Neuronal stem cell (in vitro differentiated cells): ENCODE measurements at regions not wholly inside any gene's neighbourhood (a gene's known extent, or its start where the extent isn't known, plus 50 kb on each side); places are given as distances from the start of the nearest gene placed in this dataset.

Experiments used
- DNase-seq: peaks from one replicate; pipeline ENCODE4 v3.0.0-alpha.2; 2013; ENCODE audit warnings: low spot score
- H2AFZ ChIP-seq: one replicate; pipeline ENCODE4 v1.6.1; 2013; ENCODE audit warnings: mild to moderate bottlenecking, low read length, inconsistent platforms
- H2AK5ac ChIP-seq: 2 replicates; pipeline ENCODE4 v1.6.1; 2013; ENCODE audit warnings: low read depth, mild to moderate bottlenecking, inconsistent platforms, low read length, moderate library complexity, mixed read lengths
- H2BK120ac ChIP-seq: 2 replicates; pipeline ENCODE4 v1.6.1; 2013; ENCODE audit warnings: low read depth, mild to moderate bottlenecking, inconsistent platforms, low read length, moderate library complexity, mixed read lengths
- H2BK12ac ChIP-seq: one replicate; pipeline ENCODE4 v1.6.1; 2013; ENCODE audit warnings: low read length, inconsistent platforms
- H2BK15ac ChIP-seq: 2 replicates; pipeline ENCODE4 v1.6.1; 2013; ENCODE audit warnings: mild to moderate bottlenecking, low read length, inconsistent platforms, mixed read lengths
- H2BK5ac ChIP-seq: one replicate; pipeline ENCODE4 v1.6.1; 2013; ENCODE audit warnings: inconsistent platforms, mild to moderate bottlenecking, low read length, moderate library complexity
- H3K14ac ChIP-seq: one replicate; pipeline ENCODE4 v1.6.1; 2013; ENCODE audit warnings: low read length, inconsistent platforms
- H3K18ac ChIP-seq: 2 replicates; pipeline ENCODE4 v1.6.1; 2013; ENCODE audit warnings: low read length, inconsistent platforms
- H3K23ac ChIP-seq: 2 replicates; pipeline ENCODE4 v1.6.1; 2013; ENCODE audit warnings: low read depth, mild to moderate bottlenecking, mixed read lengths, low read length, inconsistent platforms; ENCODE audit not compliant: poor library complexity
- H3K27ac ChIP-seq: replicated peaks from 3 replicates; pipeline ENCODE4 v1.5.1; 2013; ENCODE audit warnings: low read length, inconsistent platforms
- H3K27me3 ChIP-seq, 3 experiments: 2 replicates each; pipeline ENCODE4 v1.6.1; 2013; ENCODE audit warnings: low read length in 3 of 3, mild to moderate bottlenecking in 2 of 3, inconsistent platforms in 1 of 3, low read depth in 1 of 3, mixed read lengths in 1 of 3, moderate library complexity in 1 of 3; ENCODE audit not compliant: control insufficient read depth in 3 of 3, insufficient read depth in 3 of 3
- H3K36me3 ChIP-seq, 2 donors: replicated peaks in 1 of 2; 2 replicates each; pipeline ENCODE4 v1.6.1; 2013; ENCODE audit warnings: low read length in 2 of 2; ENCODE audit not compliant: control insufficient read depth in 2 of 2, insufficient read depth in 2 of 2
- H3K4ac ChIP-seq: 2 replicates; pipeline ENCODE4 v1.6.1; 2013; ENCODE audit warnings: inconsistent platforms, mild to moderate bottlenecking, low read length, moderate library complexity
- H3K4me1 ChIP-seq, 2 donors: 1 replicate in 1 of 2; 2 replicates in 1 of 2; pipeline ENCODE4 v1.6.1; 2013; ENCODE audit warnings: low read length in 2 of 2, low read depth in 1 of 2; ENCODE audit not compliant: control insufficient read depth in 2 of 2, insufficient read depth in 1 of 2
- H3K4me2 ChIP-seq: one replicate; pipeline ENCODE4 v1.6.1; 2013; ENCODE audit warnings: mild to moderate bottlenecking, low read length, inconsistent platforms; ENCODE audit not compliant: insufficient read depth, poor library complexity, severe bottlenecking
- H3K4me3 ChIP-seq, 2 donors: 2 replicates each; pipeline ENCODE4 v1.5.1; 2013; ENCODE audit warnings: low read length in 2 of 2, mild to moderate bottlenecking in 2 of 2, inconsistent platforms in 1 of 2, moderate library complexity in 1 of 2
- H3K79me1 ChIP-seq: one replicate; pipeline ENCODE4 v1.6.1; 2013; ENCODE audit warnings: low read depth, mild to moderate bottlenecking, inconsistent platforms, low read length, moderate library complexity
- H3K9ac ChIP-seq: one replicate; pipeline ENCODE4 v1.6.1; 2013; ENCODE audit warnings: mild to moderate bottlenecking, low read depth, low read length, inconsistent platforms; ENCODE audit not compliant: poor library complexity
- H3K9me3 ChIP-seq, 2 donors: replicated peaks in 1 of 2; 2 replicates each; pipeline versions ENCODE3 to v1.6.1; 2013; ENCODE audit warnings: low read length in 2 of 2, mild to moderate bottlenecking in 2 of 2, inconsistent platforms in 1 of 2, low read depth in 1 of 2, mixed read lengths in 1 of 2, moderate library complexity in 1 of 2; ENCODE audit not compliant: control insufficient read depth in 2 of 2, insufficient read depth in 1 of 2
- H4K8ac ChIP-seq: one replicate; pipeline ENCODE4 v1.6.1; 2013; ENCODE audit warnings: low read depth, mild to moderate bottlenecking, inconsistent platforms, low read length, moderate library complexity
- H4K91ac ChIP-seq: one replicate; pipeline ENCODE4 v1.6.1; 2013; ENCODE audit warnings: low read length, low read depth, mild to moderate bottlenecking, inconsistent platforms; ENCODE audit not compliant: poor library complexity
- WGBS, 2 donors: extraction: QIAGEN DNeasy Blood & Tissue Kit; methylation state at CpG; one replicate each; pipeline ENCODE4 v1.1.7; 2013; ENCODE audit warnings: missing lambda C conversion rate in 2 of 2, mixed read lengths in 1 of 2; ENCODE audit not compliant: insufficient read length in 2 of 2, insufficient replicate concordance in 1 of 2; ENCODE audit errors: extremely low coverage in 2 of 2; 5-methylcytosine and 5-hydroxymethylcytosine counted together

DNA sequence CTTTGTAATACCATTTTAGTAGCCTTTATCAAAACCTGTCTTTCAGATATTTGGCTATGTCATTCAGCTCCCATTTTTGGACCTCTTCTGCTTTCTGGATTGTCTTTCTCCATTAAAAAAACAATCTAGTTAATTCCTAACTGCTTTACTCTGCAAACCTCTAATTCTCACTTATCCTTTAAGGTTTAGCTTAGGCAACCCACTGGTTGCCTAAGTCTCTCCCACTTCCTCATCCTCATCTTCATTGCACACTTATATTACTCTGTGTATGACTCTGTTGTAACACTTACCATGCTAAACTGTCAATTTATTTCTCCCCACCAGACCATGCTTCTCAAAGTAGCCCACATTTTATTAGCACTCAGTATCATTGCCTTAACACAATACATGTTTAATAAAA is 205.0 kb upstream of the DMRTA1 start:
- DNase-seq: no peak
- H3K9ac ChIP-seq: no peak overlapping the region
- no peak overlapping the region for H4K91ac ChIP-seq
- no peak overlapping the region for H2BK5ac ChIP-seq
- H3K79me1 ChIP-seq: no peaks in the 10 kb centered on the region
- no peaks in the 10 kb centered on the region for H3K9me3 ChIP-seq
- no peaks in the 10 kb centered on the region for H3K36me3 ChIP-seq
- no peaks in the 10 kb centered on the region for H3K4me1 ChIP-seq
- H3K4ac ChIP-seq: no peak overlapping the region
- no peaks in the 10 kb centered on the region for H3K27me3 ChIP-seq
- no peak overlapping the region for H3K4me3 ChIP-seq
- no peak overlapping the region for H2BK120ac ChIP-seq
- H4K8ac ChIP-seq: no peak overlapping the region
- no peak overlapping the region for H2AFZ ChIP-seq
- no peak overlapping the region for H2AK5ac ChIP-seq
- H3K18ac ChIP-seq: no peak overlapping the region
- no peak overlapping the region for H3K14ac ChIP-seq
- H3K23ac ChIP-seq: no peak overlapping the region
- no peak overlapping the region for H3K4me2 ChIP-seq
- H2BK15ac ChIP-seq: no peak overlapping the region
- H3K27ac ChIP-seq: no peak overlapping the region
- H2BK12ac ChIP-seq: no peak overlapping the region

DNA sequence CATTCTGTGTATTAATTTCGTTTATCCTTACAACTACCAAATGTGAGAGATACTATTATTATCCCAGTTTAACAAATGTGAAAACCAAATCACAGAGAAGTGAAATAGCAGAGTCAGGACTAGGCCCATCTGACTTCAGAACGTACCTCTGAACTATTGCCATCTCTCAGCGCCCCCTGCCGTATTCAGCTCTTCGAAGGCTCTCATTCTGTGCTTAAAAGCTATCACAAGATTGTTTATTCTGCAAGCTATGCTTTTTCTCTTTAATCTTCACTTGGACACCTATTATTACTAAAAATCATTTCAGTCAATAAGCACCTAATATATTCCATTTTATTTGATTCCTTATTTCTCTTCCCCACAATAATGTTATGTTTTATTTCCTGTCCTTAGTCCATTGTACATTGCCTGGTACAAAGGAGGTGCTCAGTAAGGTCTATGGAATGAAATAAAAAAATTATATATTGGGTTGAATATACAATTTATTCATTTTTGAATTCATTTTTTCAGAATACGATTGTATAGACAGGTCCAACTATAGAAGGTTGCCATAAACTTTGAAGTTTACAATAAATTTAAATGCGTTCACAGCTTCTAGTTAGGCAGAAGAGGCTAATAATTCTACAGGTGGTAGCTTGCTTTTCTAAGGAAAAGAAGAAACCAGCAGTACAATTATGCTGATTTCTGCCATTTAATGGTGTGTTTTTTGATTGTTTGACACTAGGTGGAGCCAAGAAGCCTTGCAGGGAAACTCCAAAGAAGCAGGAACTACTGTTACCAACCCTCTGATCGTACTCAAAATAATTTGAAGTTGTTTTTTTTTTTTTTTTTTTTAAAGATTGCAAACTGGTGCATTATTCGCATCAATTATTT is 202.2 kb upstream of the DMRTA1 start:
- Histone ChIP-seq H3K4ac (no peak overlapping the region), H3K36me3 (no peaks in the 10 kb centered on the region), H2BK15ac (no peak overlapping the region), H4K8ac (no peak overlapping the region), H2AFZ (no peak overlapping the region), H3K27ac (no peak overlapping the region), H3K14ac (no peak overlapping the region), H2BK120ac (no peak overlapping the region), H3K23ac (no peak overlapping the region), H3K9me3 (no peaks in the 10 kb centered on the region), H3K79me1 (no peaks in the 10 kb centered on the region), H3K9ac (no peak overlapping the region), H3K4me2 (no peak overlapping the region), H3K4me1 (no peaks in the 10 kb centered on the region), H4K91ac (no peak overlapping the region), H3K4me3 (no peak overlapping the region), H3K27me3 (no peaks in the 10 kb centered on the region), H2BK5ac (no peak overlapping the region), H2AK5ac (no peak overlapping the region), H2BK12ac (no peak overlapping the region), H3K18ac (no peak overlapping the region)
- no peak for DNase-seq
- WGBS, 2 donors: no CpG with 5 or more reads among the region's 9 CpGs

DNA sequence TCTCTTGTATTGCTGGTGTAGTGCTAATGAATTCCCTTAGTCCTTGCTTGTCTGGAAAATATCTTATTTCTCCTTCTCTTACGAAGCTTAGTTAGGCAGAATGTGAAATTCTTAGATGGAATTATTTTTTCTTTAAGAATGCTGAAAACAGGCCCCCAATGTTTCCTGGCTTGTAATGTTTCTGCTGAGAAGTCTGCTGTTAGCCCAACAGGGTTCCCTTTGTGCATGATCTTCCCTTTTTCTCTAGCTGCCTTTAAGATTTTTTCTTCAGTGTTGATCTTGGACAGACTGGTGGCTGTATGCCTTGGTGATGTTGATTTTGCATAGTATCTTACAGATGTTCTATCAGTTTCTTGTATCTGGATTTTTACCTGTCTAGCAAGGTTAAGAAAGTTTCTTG is 191.3 kb upstream of the DMRTA1 start:
- Histone ChIP-seq H4K8ac (no peak overlapping the region), H3K27me3 (no peaks in the 10 kb centered on the region), H2BK120ac (no peak overlapping the region), H2BK15ac (no peak overlapping the region), H2BK12ac (no peak overlapping the region), H3K9me3 (peaks cover 0 to 4% of the 10 kb centered on the region in 2 donors), H3K4ac (no peak overlapping the region), H2AFZ (no peak overlapping the region), H3K4me1 (no peaks in the 10 kb centered on the region), H2BK5ac (no peak overlapping the region), H3K36me3 (no peaks in the 10 kb centered on the region), H2AK5ac (no peak overlapping the region), H3K18ac (no peak overlapping the region), H3K4me2 (no peak overlapping the region), H3K23ac (no peak overlapping the region), H4K91ac (no peak overlapping the region), H3K9ac (no peak overlapping the region), H3K27ac (no peak overlapping the region), H3K79me1 (no peaks in the 10 kb centered on the region), H3K14ac (no peak overlapping the region), H3K4me3 (no peak overlapping the region)
- DNase-seq: no peak
- no CpG with 5 or more reads among the region's 1 CpG for WGBS, 2 donors

DNA sequence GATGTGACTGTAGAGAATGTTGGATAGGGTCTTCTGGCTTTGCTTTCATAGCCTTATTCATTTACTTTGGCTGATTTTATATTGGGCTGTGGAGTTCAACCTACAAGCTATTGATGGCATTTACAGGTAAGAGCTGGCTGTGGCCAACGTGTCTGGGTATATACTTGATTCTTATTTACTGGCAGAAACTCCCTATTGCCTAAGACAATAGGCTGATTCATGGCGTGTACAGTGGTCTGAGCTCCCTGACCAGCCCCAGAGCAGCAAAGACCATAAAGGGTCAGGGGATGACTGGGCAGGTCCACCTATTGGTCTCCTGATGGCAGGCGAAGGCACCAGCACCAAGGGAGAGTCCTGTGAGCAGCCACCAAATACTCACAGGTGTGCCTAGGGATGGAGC is 190.2 kb upstream of the DMRTA1 start:
- no peak overlapping the region for H3K9ac ChIP-seq
- peaks cover 0 to 3% of the 10 kb centered on the region in 2 donors for H3K9me3 ChIP-seq
- no peak overlapping the region for H2BK120ac ChIP-seq
- H4K8ac ChIP-seq: no peak overlapping the region
- WGBS, 2 donors: no CpG with 5 or more reads among the region's 3 CpGs
- H2AFZ ChIP-seq: no peak overlapping the region
- no peaks in the 10 kb centered on the region for H3K79me1 ChIP-seq
- H3K4ac ChIP-seq: no peak overlapping the region
- H3K36me3 ChIP-seq: no peaks in the 10 kb centered on the region
- no peak overlapping the region for H3K27ac ChIP-seq
- no peak overlapping the region for H2BK15ac ChIP-seq
- no peak overlapping the region for H2AK5ac ChIP-seq
- H4K91ac ChIP-seq: no peak overlapping the region
- H3K27me3 ChIP-seq: no peaks in the 10 kb centered on the region
- H2BK5ac ChIP-seq: no peak overlapping the region
- no peak overlapping the region for H2BK12ac ChIP-seq
- no peak for DNase-seq
- no peak overlapping the region for H3K18ac ChIP-seq
- H3K4me1 ChIP-seq: no peaks in the 10 kb centered on the region
- H3K4me3 ChIP-seq: no peak overlapping the region
- no peak overlapping the region for H3K23ac ChIP-seq
- no peak overlapping the region for H3K14ac ChIP-seq
- no peak overlapping the region for H3K4me2 ChIP-seq
